ENCODE measurements at regions not wholly inside any gene's neighbourhood (a gene's known extent, or its start where the extent isn't known, plus 50 kb on each side); places are given as distances from the start of the nearest gene placed in this dataset.

DNA sequence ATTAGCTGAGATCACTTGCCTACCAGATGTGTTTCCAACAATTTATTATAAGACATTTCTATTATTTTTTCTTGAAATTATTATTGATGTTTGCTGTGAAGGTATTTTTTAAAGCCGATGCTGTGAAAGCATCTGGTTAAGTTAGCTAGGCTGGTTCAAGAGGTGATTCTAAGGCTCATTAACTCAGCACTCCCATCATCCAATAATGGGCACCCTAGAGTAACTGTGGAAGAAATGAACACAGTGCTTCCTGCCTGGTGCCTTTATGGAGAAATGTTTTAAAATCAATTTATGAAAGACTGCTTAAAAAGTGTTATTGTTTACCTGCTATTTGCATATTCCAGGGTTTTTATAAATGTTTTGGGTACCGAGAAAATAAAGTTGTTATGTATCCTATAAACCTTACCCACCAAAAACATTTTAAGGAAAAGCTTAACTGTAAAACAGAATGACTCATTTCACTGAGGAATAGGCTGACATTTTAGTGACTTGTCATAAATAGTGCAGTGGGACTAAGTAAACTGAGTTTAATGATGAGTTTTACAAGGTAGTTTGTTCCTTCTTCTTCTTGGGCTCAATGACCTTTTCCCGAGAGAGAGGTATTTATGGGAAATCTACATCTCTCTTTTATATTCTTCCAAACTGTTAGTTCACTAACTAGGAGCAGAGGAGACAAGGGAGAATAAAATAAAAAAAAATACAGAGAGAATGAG lies 310.0 kb upstream of the AADAT start:
- no peak overlapping the region for H3K4me3 Mint-ChIP-seq (ENCODE audit: unreplicated experiment)
- POLR2A ChIA-PET = no interaction called here
- no peaks in the 10 kb centered on the region for H3K36me3 Mint-ChIP-seq (ENCODE audit: insufficient read depth, unreplicated experiment)
- TF ChIP-seq, protein P1, sequence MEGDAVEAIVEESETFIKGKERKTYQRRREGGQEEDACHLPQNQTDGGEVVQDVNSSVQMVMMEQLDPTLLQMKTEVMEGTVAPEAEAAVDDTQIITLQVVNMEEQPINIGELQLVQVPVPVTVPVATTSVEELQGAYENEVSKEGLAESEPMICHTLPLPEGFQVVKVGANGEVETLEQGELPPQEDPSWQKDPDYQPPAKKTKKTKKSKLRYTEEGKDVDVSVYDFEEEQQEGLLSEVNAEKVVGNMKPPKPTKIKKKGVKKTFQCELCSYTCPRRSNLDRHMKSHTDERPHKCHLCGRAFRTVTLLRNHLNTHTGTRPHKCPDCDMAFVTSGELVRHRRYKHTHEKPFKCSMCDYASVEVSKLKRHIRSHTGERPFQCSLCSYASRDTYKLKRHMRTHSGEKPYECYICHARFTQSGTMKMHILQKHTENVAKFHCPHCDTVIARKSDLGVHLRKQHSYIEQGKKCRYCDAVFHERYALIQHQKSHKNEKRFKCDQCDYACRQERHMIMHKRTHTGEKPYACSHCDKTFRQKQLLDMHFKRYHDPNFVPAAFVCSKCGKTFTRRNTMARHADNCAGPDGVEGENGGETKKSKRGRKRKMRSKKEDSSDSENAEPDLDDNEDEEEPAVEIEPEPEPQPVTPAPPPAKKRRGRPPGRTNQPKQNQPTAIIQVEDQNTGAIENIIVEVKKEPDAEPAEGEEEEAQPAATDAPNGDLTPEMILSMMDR (IDR thresholded peaks at IDR 0.05; ENCODE audit: unreplicated experiment) = no peak
- peaks cover 10% of the 10 kb centered on the region for H3K4me1 Mint-ChIP-seq (ENCODE audit: insufficient read depth, unreplicated experiment)
- DNase-seq (ENCODE audit: unreplicated experiment) = no peak
- BruUV-seq (replicated peaks) = no TSS peak
- H3K9me3 Mint-ChIP-seq (ENCODE audit: unreplicated experiment) = peaks cover 5% of the 10 kb centered on the region
- CTCF ChIA-PET = interaction anchor here (1.3 kb wide), 1 partner anchor 9 kb away, joined by 5 read pairs; no protein-coding TSS in a partner anchor
- intact Hi-C loops (cut with micrococcal nuclease) = no loop called here
- no peak overlapping the region for H3K27ac Mint-ChIP-seq (ENCODE audit: low read depth, unreplicated experiment)
- H3K27me3 Mint-ChIP-seq (ENCODE audit: insufficient read depth, unreplicated experiment) = no peaks in the 10 kb centered on the region

DNA sequence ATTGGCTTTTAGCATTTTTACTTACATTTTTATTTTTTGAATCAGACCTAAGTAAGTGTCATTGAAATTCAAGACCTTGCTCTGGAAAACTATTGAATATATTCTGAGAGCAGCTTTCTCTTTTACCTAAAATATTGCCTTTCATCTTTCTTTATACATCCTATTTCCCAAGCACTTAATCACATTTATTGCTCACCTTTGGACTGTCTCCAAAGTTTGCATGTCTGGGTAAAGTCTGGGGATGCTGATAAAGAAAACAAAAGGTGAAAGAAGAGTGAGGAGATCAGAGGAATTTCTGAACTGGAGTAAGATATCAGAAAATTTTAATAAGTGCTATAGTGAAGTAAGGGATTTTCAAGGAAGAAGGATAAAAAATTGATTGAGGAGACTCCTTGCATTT lies 308.5 kb upstream of the AADAT start:
- H3K27ac Mint-ChIP-seq (ENCODE audit: low read depth, unreplicated experiment) = no peak overlapping the region
- ChIA-PET CTCF (interaction anchor here (1.1 kb wide), 1 partner anchor 62 kb away, joined by 4 read pairs; no protein-coding TSS in a partner anchor), POLR2A (no interaction called here)
- H3K4me1 Mint-ChIP-seq (ENCODE audit: insufficient read depth, unreplicated experiment) = peaks cover 10% of the 10 kb centered on the region
- intact Hi-C loops (cut with micrococcal nuclease) = no loop called here
- TF ChIP-seq, protein P1 (IDR thresholded peaks at IDR 0.05; ENCODE audit: unreplicated experiment) = no peak
- no peaks in the 10 kb centered on the region for H3K27me3 Mint-ChIP-seq (ENCODE audit: insufficient read depth, unreplicated experiment)
- H3K36me3 Mint-ChIP-seq (ENCODE audit: insufficient read depth, unreplicated experiment) = no peaks in the 10 kb centered on the region
- H3K4me3 Mint-ChIP-seq (ENCODE audit: unreplicated experiment) = no peak overlapping the region
- peak; percentile 9 for DNase-seq (ENCODE audit: unreplicated experiment)
- no TSS peak for BruUV-seq (replicated peaks)
- no peaks in the 10 kb centered on the region for H3K9me3 Mint-ChIP-seq (ENCODE audit: unreplicated experiment)

DNA sequence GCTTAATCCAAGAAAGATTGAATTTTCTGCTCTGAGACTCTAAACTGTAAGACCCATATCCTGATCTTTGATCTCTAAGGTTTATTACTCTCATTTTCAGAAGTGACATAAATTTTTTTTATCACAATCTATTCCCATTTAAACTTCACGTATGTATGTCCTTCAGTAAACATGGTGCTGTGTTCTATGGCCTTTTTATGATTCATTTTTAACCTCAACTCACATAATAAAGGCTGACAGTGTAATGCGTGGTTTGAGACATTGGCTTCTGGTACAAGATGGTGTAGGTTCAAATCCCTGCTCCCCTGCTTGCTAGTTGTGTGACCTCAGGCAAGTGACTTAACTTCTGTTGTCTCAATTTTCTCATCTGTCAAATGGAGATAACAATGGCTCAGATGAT lies 306.0 kb upstream of the AADAT start:
- Mint-ChIP-seq H3K4me1 (ENCODE audit: insufficient read depth, unreplicated experiment) (peaks cover 17% of the 10 kb centered on the region), H3K9me3 (ENCODE audit: unreplicated experiment) (no peaks in the 10 kb centered on the region), H3K4me3 (ENCODE audit: unreplicated experiment) (no peak overlapping the region), H3K36me3 (ENCODE audit: insufficient read depth, unreplicated experiment) (no peaks in the 10 kb centered on the region), H3K27ac (ENCODE audit: low read depth, unreplicated experiment) (no peak overlapping the region), H3K27me3 (ENCODE audit: insufficient read depth, unreplicated experiment) (no peaks in the 10 kb centered on the region)
- CTCF ChIA-PET = interaction anchor here (0.7 kb wide), 1 partner anchor 82 kb away, joined by 3 read pairs; no protein-coding TSS in a partner anchor
- DNase-seq (ENCODE audit: unreplicated experiment) = no peak
- TF ChIP-seq, protein P1 (IDR thresholded peaks at IDR 0.05; ENCODE audit: unreplicated experiment) = no peak
- intact Hi-C loops (cut with micrococcal nuclease) = no loop called here
- BruUV-seq (replicated peaks) = no TSS peak
- POLR2A ChIA-PET = no interaction called here

DNA sequence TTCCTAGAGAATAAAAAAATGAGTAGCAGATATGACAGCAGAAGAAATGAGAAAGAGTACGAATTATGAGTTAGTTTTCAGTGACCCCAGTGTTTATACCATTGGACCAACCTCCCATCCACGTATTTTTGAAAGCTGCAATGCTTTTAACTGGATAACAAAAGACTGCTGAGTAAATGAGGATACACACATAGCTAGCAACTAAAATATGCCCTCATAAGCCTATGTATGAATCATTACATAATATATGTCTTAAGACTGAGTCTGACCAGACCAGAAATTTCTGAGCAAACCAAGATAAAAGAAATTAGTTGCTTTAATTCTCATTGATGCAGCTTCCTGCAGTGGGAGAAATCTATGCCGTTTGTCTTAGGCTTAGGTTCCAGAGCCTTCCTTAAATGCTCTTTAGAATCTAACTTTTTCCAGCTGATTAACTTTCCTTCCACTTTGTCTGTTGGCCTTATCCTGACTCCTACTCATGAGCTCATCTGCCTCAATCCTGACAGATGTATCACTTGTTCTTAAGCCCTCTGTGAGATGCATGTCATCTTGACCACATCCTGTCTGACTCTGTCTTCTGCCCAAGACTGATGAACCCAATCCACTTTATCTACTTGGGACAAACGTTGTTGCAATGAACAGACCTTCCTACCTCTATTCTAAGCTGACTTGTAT lies 301.4 kb upstream of the AADAT start:
- DNase-seq (ENCODE audit: unreplicated experiment) = peak; percentile 28
- Mint-ChIP-seq H3K9me3 (ENCODE audit: unreplicated experiment) (no peaks in the 10 kb centered on the region), H3K27ac (ENCODE audit: low read depth, unreplicated experiment) (no peak overlapping the region), H3K4me1 (ENCODE audit: insufficient read depth, unreplicated experiment) (peaks cover 11% of the 10 kb centered on the region), H3K27me3 (ENCODE audit: insufficient read depth, unreplicated experiment) (no peaks in the 10 kb centered on the region), H3K4me3 (ENCODE audit: unreplicated experiment) (no peak overlapping the region), H3K36me3 (ENCODE audit: insufficient read depth, unreplicated experiment) (no peaks in the 10 kb centered on the region)
- intact Hi-C loops (cut with micrococcal nuclease) = no loop called here
- no TSS peak for BruUV-seq (replicated peaks)
- TF ChIP-seq, protein P1 (IDR thresholded peaks at IDR 0.05; ENCODE audit: unreplicated experiment) = no peak
- CTCF ChIA-PET = interaction anchor here (0.9 kb wide), 1 partner anchor 8 kb away, joined by 5 read pairs; no protein-coding TSS in a partner anchor
- POLR2A ChIA-PET = no interaction called here
